Stimulated activated CD4-positive, alpha-beta T cell treated with anti-CD3 and anti-CD28 coated beads, Interleukin-2, amount 100 ng/mL, for 4 hours (primary cell): ENCODE measurements at regions not wholly inside any gene's neighbourhood (a gene's known extent, or its start where the extent isn't known, plus 50 kb on each side); places are given as distances from the start of the nearest gene placed in this dataset.
"Not testable (repeated sequence)": the region's sequence is repeated elsewhere in the genome, so short reads cannot be mapped to it uniquely, and the experiment has no call there.

Source experiments
- DNase-seq: peaks from one replicate; pipeline ENCODE4 v3.0.0-alpha.2; 2020; ENCODE audit warnings: low read depth

GRCh38 chr3:178304758-178305467 is 231.3 kb upstream of the KCNMB2 start:
- DNase-seq: no peak

- DNase-seq: no peak
Measured at GRCh38 chr3:178306432-178307115, 229.7 kb upstream of the KCNMB2 start.

GRCh38 chr3:178308771-178309170 is 227.5 kb upstream of the KCNMB2 start:
- no peak for DNase-seq

GRCh38 chr3:178310949-178311348 is 225.3 kb upstream of the KCNMB2 start:
- no peak for DNase-seq

- DNase-seq: no peak
Measured at GRCh38 chr3:178313716-178314115, 222.5 kb upstream of the KCNMB2 start.

GRCh38 chr3:178318340-178318739 is 217.9 kb upstream of the KCNMB2 start:
- no peak for DNase-seq

- DNase-seq: no peak
Measured at GRCh38 chr3:178318941-178319816, 217.1 kb upstream of the KCNMB2 start.

- no peak for DNase-seq
Measured at GRCh38 chr3:178320456-178321351, 215.5 kb upstream of the KCNMB2 start.

- DNase-seq: no peak
Measured at GRCh38 chr3:178324356-178324755, 211.9 kb upstream of the KCNMB2 start.

- no peak for DNase-seq
Measured at GRCh38 chr3:178325330-178325729, 210.9 kb upstream of the KCNMB2 start.

GRCh38 chr3:178329936-178330335 is 206.3 kb upstream of the KCNMB2 start:
- no peak for DNase-seq

- DNase-seq: no peak
Measured at GRCh38 chr3:178334239-178334638, 202.0 kb upstream of the KCNMB2 start.

- no peak for DNase-seq
Measured at GRCh38 chr3:178336336-178336735, 199.9 kb upstream of the KCNMB2 start.

- no peak for DNase-seq
Measured at GRCh38 chr3:178340506-178340905, 195.7 kb upstream of the KCNMB2 start.

- no peak for DNase-seq
Measured at GRCh38 chr3:178341636-178342035, 194.6 kb upstream of the KCNMB2 start.

GRCh38 chr3:178342111-178342510 is 194.1 kb upstream of the KCNMB2 start:
- no peak for DNase-seq

- no peak for DNase-seq
Measured at GRCh38 chr3:178343433-178344038, 192.7 kb upstream of the KCNMB2 start.

- DNase-seq: no peak
Measured at GRCh38 chr3:178345944-178346343, 190.3 kb upstream of the KCNMB2 start.

- DNase-seq: not testable (repeated sequence)
Measured at GRCh38 chr3:178348561-178349217, 187.5 kb upstream of the KCNMB2 start.

GRCh38 chr3:178349218-178349596 is 187.0 kb upstream of the KCNMB2 start:
- DNase-seq: not testable (repeated sequence)

GRCh38 chr3:178350763-178351162 is 185.5 kb upstream of the KCNMB2 start:
- DNase-seq: no peak
